SK-N-SH (cell line): ENCODE measurements at regions not wholly inside any gene's neighbourhood (a gene's known extent, or its start where the extent isn't known, plus 50 kb on each side); places are given as distances from the start of the nearest gene placed in this dataset.

ENCODE experiments used
- CTCF ChIA-PET: fragments of 300-600, 350-600 bp; formaldehyde crosslinking; extraction: SDS; loops from one replicate; lab custom pipeline; 2021; lab: Yijun Ruan, JAX
- POLR2A ChIA-PET: fragments of 350-600 bp; sonication (Branson Sonifier 250); formaldehyde crosslinking; extraction: SDS; loops from one replicate; lab custom pipeline; 2020; ENCODE audit warnings: antibody characterized with exemption, inconsistent platforms; lab: Yijun Ruan, JAX
- DNase-seq: peaks from one replicate; pipeline ENCODE4 v3.0.0; 2012
- H2AFZ ChIP-seq: fragments of 200-600 bp; sonication (generic); 2 replicates; pipeline ENCODE4 v1.8.1; 2016; ENCODE audit warnings: antibody characterized with exemption, mild to moderate bottlenecking, low read depth
- H3F3A ChIP-seq: fragments of 200-600 bp; sonication (generic); replicated peaks from 2 replicates; pipeline ENCODE3; 2016; ENCODE audit warnings: antibody characterized with exemption, mild to moderate bottlenecking; ENCODE audit not compliant: insufficient read depth
- H3K27ac ChIP-seq, 2 experiments: fragments of 200-500 bp in 1 of 2; fragments of 200-600 bp in 1 of 2; sonication (Bioruptor generic) in 1 of 2; sonication (generic), shearing (Covaris generic) in 1 of 2; 2 replicates each; pipeline versions ENCODE4 v1.5.1 to v1.6.1; 2014 to 2016; ENCODE audit warnings: low read depth in 2 of 2, inconsistent platforms in 1 of 2, low read length in 1 of 2, mild to moderate bottlenecking in 1 of 2, mixed read lengths in 1 of 2
- H3K27me3 ChIP-seq: fragments of 200-600 bp; sonication (generic), shearing (Covaris generic); 2 replicates; pipeline ENCODE4 v1.6.1; 2016; ENCODE audit warnings: mixed run types; ENCODE audit not compliant: insufficient read depth
- H3K36me3 ChIP-seq, 2 experiments: fragments of 200-500 bp in 1 of 2; fragments of 200-600 bp in 1 of 2; sonication (Bioruptor generic) in 1 of 2; sonication (generic) in 1 of 2; replicated peaks in 1 of 2; 2 replicates each; pipeline versions ENCODE3 to v1.5.1; 2014 to 2016; ENCODE audit warnings: low read length in 1 of 2, mild to moderate bottlenecking in 1 of 2; ENCODE audit not compliant: insufficient read depth in 2 of 2, control insufficient read depth in 1 of 2
- H3K4me1 ChIP-seq, 2 experiments: fragments of 200-500 bp in 1 of 2; fragments of 200-600 bp in 1 of 2; sonication (Bioruptor generic) in 1 of 2; sonication (generic), shearing (Covaris generic) in 1 of 2; 2 replicates each; pipeline versions ENCODE4 v1.5.1 to v1.6.1; 2014 to 2016; ENCODE audit warnings: low read depth in 1 of 2, low read length in 1 of 2, mixed run types in 1 of 2; ENCODE audit not compliant: insufficient read depth in 2 of 2, control insufficient read depth in 1 of 2
- H3K4me2 ChIP-seq: fragments of 200-600 bp; sonication (generic), shearing (Covaris generic); 2 replicates; pipeline ENCODE4 v1.6.1; 2017; ENCODE audit warnings: mixed run types
- H3K4me3 ChIP-seq, 2 experiments: fragments of 200-500 bp in 1 of 2; fragments of 200-600 bp in 1 of 2; sonication (Bioruptor generic) in 1 of 2; sonication (generic), shearing (Covaris generic) in 1 of 2; 2 replicates each; pipeline versions ENCODE4 v1.5.1 to v1.8.1; 2014 to 2016; ENCODE audit warnings: low read depth in 2 of 2, inconsistent platforms in 1 of 2, low read length in 1 of 2, mild to moderate bottlenecking in 1 of 2, mixed read lengths in 1 of 2, moderate library complexity in 1 of 2
- H3K79me2 ChIP-seq: fragments of 200-600 bp; sonication (generic); 2 replicates; pipeline ENCODE4 v1.8.1; 2017; ENCODE audit warnings: mild to moderate bottlenecking; ENCODE audit not compliant: insufficient read depth
- H3K9ac ChIP-seq: fragments of 200-600 bp; sonication (generic); 2 replicates; pipeline ENCODE4 v1.6.1; 2017; ENCODE audit warnings: mixed run types
- H3K9me2 ChIP-seq: fragments of 200-600 bp; sonication (generic); 2 replicates; pipeline ENCODE4 v1.6.1; 2017; ENCODE audit warnings: mixed run types
- H3K9me3 ChIP-seq: fragments of 200-600 bp; sonication (generic); 2 replicates; pipeline ENCODE4 v1.6.1; 2017; ENCODE audit warnings: mixed run types, mild to moderate bottlenecking, moderate library complexity
- H4K20me1 ChIP-seq: fragments of 200-600 bp; sonication (generic); 2 replicates; pipeline ENCODE4 v1.6.1; 2017; ENCODE audit warnings: mild to moderate bottlenecking, mixed run types; ENCODE audit not compliant: insufficient read depth
- CHD2 ChIP-seq: fragments of 150-350 bp; IDR thresholded peaks from 2 replicates; pipeline ENCODE4 v1.6.1; 2018; ENCODE audit warnings: low read length; ENCODE audit not compliant: partially characterized antibody
- GABPA ChIP-seq: IDR thresholded peaks from 2 replicates; pipeline ENCODE4 v1.4.0; 2012; ENCODE audit warnings: low read depth, mild to moderate bottlenecking
- GATA2 ChIP-seq: sonication (generic); formaldehyde crosslinking; IDR thresholded peaks from 2 replicates; pipeline ENCODE4 v1.5.0; 2020; ENCODE audit warnings: mild to moderate bottlenecking, missing genetic modification reagents
- JUND ChIP-seq: IDR thresholded peaks from 2 replicates; pipeline ENCODE4 v1.4.0; 2012
- MAX ChIP-seq: IDR thresholded peaks from 2 replicates; pipeline ENCODE4 v1.4.0; 2012; ENCODE audit warnings: low read depth
- MEF2A ChIP-seq: IDR thresholded peaks from 2 replicates; pipeline ENCODE4 v1.4.0; 2012; ENCODE audit warnings: low read depth, borderline replicate concordance
- NRF1 ChIP-seq: IDR thresholded peaks from 2 replicates; pipeline ENCODE4 v1.6.1; 2012; ENCODE audit warnings: low read depth, mild to moderate bottlenecking, low read length
- REST ChIP-seq: IDR thresholded peaks from 2 replicates; pipeline ENCODE4 v1.6.1; 2012; ENCODE audit warnings: mild to moderate bottlenecking, low read depth, low read length, moderate library complexity
- TAF1 ChIP-seq: IDR thresholded peaks from 2 replicates; pipeline ENCODE4 v1.6.1; 2012; ENCODE audit warnings: low read depth, mild to moderate bottlenecking, low read length, moderate library complexity, borderline replicate concordance
- TCF12 ChIP-seq: IDR thresholded peaks from 2 replicates; pipeline ENCODE4 v1.4.0; 2012
- USF1 ChIP-seq: IDR thresholded peaks from 2 replicates; pipeline ENCODE4 v1.4.0; 2012; ENCODE audit warnings: low read depth, borderline replicate concordance
- WGBS: methylation state at CpG from one replicate; pipeline ENCODE4 v1.1.6; 2017; ENCODE audit warnings: low lambda C conversion rate; 5-methylcytosine and 5-hydroxymethylcytosine counted together

GRCh38 chr6:153595903-153596302 is 443.1 kb upstream of the OPRM1 start:
- CTCF ChIA-PET, result no interaction called here
- POLR2A ChIA-PET, result no interaction called here

GRCh38 chr6:153594871-153595270 is 444.2 kb upstream of the OPRM1 start:
- H3K27me3 ChIP-seq, result no peaks in the 10 kb centered on the region

More at GRCh38 chr6:153595903-153596302, 443.1 kb upstream of the OPRM1 start:
- Histone ChIP-seq H3K9me2 (no peaks in the 10 kb centered on the region), H3K4me1 (peaks cover 0 to under 1% of the 10 kb centered on the region in 2 experiments; a peak in 1 of 4 replicates), H3K27me3 (no peaks in the 10 kb centered on the region), H3K4me2 (no peak overlapping the region), H3K9me3 (no peaks in the 10 kb centered on the region), H3K9ac (no peak overlapping the region), H3K36me3 (no peaks in the 10 kb centered on the region), H3F3A (no peaks in the 10 kb centered on the region), H2AFZ (no peak overlapping the region), H3K4me3 (no peak overlapping the region), H3K79me2 (no peaks in the 10 kb centered on the region), H3K27ac (no peak overlapping the region), H4K20me1 (no peaks in the 10 kb centered on the region)
- no peak for DNase-seq
- TF ChIP-seq MEF2A (no peak), MAX (no peak), GATA2 (CRISPR knock-in tag) (no peak), REST (no peak), CHD2 (no peak), USF1 (no peak), TCF12 (no peak), GABPA (no peak), JUND (no peak)
- 78% methylated on average over 2 of the region's 2 CpGs for WGBS

More at GRCh38 chr6:153594871-153595270, 444.2 kb upstream of the OPRM1 start:
- H3K36me3 ChIP-seq, result no peaks in the 10 kb centered on the region
- no peaks in the 10 kb centered on the region for H3F3A ChIP-seq
- H2AFZ ChIP-seq, result no peak overlapping the region
- CTCF ChIA-PET, result interaction anchor here (0.7 kb wide), 1 partner anchor 11 kb away, joined by 4 read pairs; no protein-coding TSS in a partner anchor
- H3K9me2 ChIP-seq, result no peaks in the 10 kb centered on the region
- H3K9ac ChIP-seq, result no peak overlapping the region
- H3K4me2 ChIP-seq, result no peak overlapping the region
- no peaks in the 10 kb centered on the region for H4K20me1 ChIP-seq
- WGBS, result 72% methylated on average over 1 of the region's 1 CpG
- no peak for DNase-seq
- H3K4me1 ChIP-seq, result peaks cover 0 to 7% of the 10 kb centered on the region in 2 experiments; a peak in 1 of 4 replicates
- no peak overlapping the region for H3K27ac ChIP-seq
- TF ChIP-seq TAF1 (no peak), USF1 (no peak), NRF1 (no peak)
- TF ChIP-seq, all 33 proteins: peak for 0
- Histone ChIP-seq H3K79me2 (no peaks in the 10 kb centered on the region), H3K4me3 (no peak overlapping the region), H3K9me3 (no peaks in the 10 kb centered on the region)
- POLR2A ChIA-PET, result no interaction called here
